ENCODE measurements at regions not wholly inside any gene's neighbourhood (a gene's known extent, or its start where the extent isn't known, plus 50 kb on each side); places are given as distances from the start of the nearest gene placed in this dataset.

GRCh38 chr10:4029866-4030265 is 244.9 kb upstream of the KLF6 start:
- no peak for TF ChIP-seq EZH2 (IDR thresholded peaks at IDR 0.05; ENCODE audit: borderline replicate concordance, low read depth, low read length, severe bottlenecking)
- no peak for TF ChIP-seq CTCF (IDR thresholded peaks at IDR 0.05; ENCODE audit: borderline replicate concordance, extremely low read depth, low read length, poor library complexity, severe bottlenecking)

Measured in DND-41 (cell line).